ENCODE measurements at regions not wholly inside any gene's neighbourhood (a gene's known extent, or its start where the extent isn't known, plus 50 kb on each side); places are given as distances from the start of the nearest gene placed in this dataset.

DNA sequence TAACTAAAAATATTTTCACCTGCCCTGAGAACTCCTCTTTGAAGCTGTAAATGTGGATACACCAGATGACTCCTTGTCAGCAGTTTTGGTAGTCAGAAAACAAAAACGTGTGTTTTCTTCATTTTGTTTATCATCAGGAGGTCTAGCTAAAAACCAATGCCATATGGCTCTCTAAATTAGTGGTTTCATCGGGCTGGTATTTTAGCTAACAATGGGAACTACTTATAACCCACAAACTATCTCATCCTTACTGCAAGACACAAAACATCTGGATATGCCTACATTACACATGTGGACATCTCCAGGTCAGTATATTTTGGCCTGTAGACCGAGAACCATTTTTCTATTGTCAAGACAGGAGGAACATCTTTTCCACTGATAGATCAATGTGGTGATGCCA lies 56.2 kb downstream of the GAS1 start:
- TF ChIP-seq GATA3 (IDR thresholded peaks at IDR 0.05; ENCODE audit: low read depth, low read length) (no peak), GATA2 (IDR thresholded peaks at IDR 0.05; ENCODE audit: low read depth, low read length) (no peak)
